Activated naive CD4-positive, alpha-beta T cell treated with anti-CD3 and anti-CD28 coated beads, Interleukin-2, amount 50 U/mL, for 16 hours (primary cell): ENCODE measurements at regions not wholly inside any gene's neighbourhood (a gene's known extent, or its start where the extent isn't known, plus 50 kb on each side); places are given as distances from the start of the nearest gene placed in this dataset.

Experiments
- DNase-seq: peaks from one replicate; pipeline ENCODE4 v3.0.0-alpha.2; 2020

DNA sequence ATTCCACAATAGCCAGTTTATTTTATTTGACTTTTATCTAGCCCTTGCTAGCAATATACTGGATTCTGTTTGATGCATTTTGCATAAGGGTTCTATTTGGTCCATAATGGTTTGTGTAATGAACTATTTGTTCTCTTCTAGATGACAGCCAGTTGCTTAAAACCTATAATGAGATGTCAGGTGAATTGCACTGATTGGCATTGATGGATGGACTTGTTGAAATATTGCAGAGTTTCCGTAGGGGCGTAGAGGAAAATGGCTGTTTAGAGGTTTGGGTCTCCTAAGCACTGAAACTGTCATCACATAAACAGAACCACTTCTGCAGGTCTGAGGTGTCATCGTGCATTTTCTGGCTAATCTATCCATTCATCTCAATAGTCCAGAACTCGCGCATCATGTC lies 124.9 kb upstream of the HDAC9 start:
- no peak for DNase-seq

DNA sequence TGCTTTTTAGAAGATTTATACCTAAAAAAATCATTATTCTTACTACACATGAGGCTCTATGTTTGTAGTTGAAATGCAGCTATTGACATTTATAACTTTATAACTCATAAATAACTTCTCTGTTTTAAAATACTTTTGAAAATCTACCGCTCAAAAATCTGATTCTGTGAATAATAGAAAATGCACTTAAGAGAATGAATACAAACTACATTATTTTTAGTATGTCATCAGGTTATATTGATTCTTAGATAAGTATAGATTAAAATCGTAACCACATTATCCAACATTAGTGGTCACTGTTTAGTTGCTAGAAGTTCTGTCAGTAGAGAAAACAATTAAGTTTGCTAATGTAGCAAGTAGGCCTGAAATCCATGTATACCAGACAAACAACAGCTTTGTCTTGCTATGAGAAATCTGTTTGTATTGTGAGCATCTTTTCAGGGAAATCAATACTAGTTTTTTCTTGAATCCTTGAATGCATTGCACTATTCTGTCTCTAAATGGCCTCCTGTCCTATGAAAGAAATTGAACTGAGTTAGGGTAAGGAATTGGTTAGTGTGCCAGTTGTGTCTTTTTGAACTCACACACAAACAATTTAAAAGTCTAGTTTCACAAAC lies 116.5 kb upstream of the HDAC9 start:
- no peak for DNase-seq

GRCh38 chr7:18384491-18385143 lies 110.9 kb upstream of the HDAC9 start:
- DNase-seq = no peak

DNA sequence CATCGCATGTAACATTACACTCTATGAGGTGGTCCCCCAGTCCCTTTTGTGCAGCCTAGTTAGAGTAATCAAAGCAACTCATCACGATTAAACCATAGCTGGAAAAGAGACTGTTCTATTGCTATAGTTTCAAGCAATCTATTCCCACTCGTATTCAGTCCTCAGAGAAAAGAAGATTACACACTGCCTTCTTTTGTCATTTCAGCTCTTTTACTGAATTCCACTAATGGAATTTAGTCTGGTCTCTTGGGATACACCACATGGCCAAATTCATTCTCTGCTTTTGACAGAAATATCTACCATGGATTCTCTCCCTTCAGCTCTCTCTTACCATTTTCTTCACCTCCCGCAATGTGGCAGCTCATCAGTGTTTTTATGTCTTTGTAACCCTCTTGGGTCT lies 108.9 kb upstream of the HDAC9 start:
- DNase-seq = no peak

- no peak for DNase-seq
Measured at GRCh38 chr7:18387191-18387735, 108.3 kb upstream of the HDAC9 start.

GRCh38 chr7:18390535-18390907 lies 105.0 kb upstream of the HDAC9 start:
- DNase-seq = no peak

GRCh38 chr7:18393465-18394118 lies 102.0 kb upstream of the HDAC9 start:
- DNase-seq = no peak

DNA sequence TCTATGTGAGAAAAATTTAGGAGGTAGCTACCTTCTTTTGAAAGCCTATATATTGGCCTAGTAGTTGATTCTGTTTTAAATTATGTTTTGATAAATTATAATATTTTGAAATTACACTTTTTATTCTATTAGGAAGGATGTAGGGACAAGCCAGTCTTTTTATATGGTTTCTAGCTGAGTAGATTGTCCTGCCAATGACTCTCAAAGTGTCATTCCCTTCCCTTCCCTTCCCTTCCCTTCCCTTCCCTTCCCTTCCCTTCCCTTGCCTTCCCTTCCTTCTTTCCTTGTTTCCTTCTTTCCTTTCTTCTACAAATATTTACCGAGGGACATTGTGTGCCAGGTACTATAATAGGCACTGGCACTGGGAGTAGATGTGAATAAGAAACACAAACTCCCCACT lies 99.7 kb upstream of the HDAC9 start:
- no peak for DNase-seq

- no peak for DNase-seq
Measured at GRCh38 chr7:18396953-18397352, 98.6 kb upstream of the HDAC9 start.

- DNase-seq = no peak
Measured at GRCh38 chr7:18399436-18400235, 95.9 kb upstream of the HDAC9 start.

- DNase-seq = no peak
Measured at GRCh38 chr7:18400275-18400674, 95.3 kb upstream of the HDAC9 start.

- DNase-seq = no peak
Measured at GRCh38 chr7:18400726-18401125, 94.8 kb upstream of the HDAC9 start.

DNA sequence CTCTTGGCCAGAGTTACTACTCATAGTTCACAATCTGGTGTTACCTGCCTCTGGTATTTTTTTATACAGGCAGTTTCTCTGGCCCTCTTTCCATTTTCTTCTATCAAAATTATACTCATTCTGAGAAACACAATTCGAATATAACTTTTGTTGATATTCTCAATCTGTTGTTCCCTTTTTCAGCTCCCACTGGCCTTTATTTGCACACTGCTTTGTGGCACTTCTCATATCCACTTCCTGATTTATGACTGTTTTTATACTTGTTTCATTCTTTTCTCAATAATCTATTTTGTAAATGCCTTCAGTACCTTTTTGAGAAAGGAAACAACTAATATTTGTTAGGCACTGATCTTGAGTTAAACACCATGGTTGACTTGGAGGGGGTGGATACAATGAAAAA lies 93.8 kb upstream of the HDAC9 start:
- no peak for DNase-seq

DNA sequence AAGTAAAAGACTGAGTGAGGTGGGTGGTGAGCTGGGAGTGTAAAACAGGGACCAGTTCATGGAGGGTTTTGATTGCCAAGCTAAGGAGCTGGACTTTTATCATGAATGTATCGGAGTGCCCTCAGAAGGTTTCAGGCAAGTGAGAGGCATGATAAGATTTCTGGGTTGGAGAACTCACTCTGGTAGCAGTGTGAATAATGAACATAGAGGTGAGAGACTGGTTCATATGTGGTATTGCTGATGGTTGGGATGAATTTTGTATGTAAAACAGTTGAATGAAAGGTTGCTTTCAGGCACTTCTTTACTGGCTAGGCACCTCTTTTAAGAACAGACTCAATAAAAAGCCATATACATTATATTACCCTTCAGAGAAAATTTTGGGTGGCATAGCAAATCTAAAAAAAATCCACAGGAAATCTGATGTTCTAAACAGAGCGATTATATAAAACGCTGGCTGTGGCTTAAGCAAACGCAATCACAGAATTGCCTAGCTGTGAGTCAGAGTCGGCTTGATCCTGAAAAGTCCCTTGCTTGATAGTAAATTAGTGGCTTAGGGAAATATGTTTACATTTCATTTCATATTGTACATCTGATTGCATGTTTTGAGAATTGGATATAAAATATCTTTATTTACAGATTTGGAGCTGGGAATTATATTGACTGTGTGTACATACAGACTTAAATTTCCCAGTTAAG lies 92.9 kb upstream of the HDAC9 start:
- no peak for DNase-seq

DNA sequence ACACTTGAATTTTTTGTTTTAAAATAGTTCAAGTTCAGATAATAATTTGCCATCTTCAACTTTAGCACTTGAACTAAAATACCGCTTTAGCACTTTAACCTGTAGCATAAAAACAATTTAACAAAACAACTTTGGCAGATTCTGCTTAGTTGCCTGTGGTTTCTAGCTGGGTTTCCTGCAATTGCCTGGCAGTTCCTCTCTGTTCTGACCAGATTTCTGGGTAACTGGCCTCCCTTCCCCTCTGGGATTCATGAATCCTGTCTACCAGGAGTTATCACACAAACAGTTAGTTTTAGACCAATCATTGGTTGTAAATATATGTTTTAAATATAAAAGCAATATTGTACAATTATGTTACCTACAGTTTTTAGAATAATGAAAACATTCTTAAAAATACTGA lies 89.8 kb upstream of the HDAC9 start:
- DNase-seq = no peak

DNA sequence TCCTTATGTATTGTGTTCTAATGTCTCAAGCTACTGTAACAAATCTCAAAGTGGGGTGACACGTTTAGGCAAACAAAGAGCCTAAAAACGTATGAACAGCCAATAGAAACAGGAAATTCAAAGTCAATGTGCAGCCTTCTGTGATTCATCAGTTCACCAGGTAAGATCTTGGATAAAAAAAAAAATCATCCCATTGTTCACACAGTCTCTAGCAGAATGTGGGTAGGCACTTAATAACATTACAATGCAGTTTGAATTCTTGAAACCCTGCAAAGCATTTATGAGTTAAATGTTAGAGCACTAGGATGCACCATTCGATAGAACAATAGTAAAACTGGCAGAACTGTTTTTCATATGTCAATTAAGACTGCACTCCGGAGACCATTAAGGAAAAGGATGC lies 88.2 kb upstream of the HDAC9 start:
- no peak for DNase-seq

GRCh38 chr7:18408461-18408860 lies 87.1 kb upstream of the HDAC9 start:
- DNase-seq = no peak

GRCh38 chr7:18408868-18409267 lies 86.7 kb upstream of the HDAC9 start:
- no peak for DNase-seq

DNA sequence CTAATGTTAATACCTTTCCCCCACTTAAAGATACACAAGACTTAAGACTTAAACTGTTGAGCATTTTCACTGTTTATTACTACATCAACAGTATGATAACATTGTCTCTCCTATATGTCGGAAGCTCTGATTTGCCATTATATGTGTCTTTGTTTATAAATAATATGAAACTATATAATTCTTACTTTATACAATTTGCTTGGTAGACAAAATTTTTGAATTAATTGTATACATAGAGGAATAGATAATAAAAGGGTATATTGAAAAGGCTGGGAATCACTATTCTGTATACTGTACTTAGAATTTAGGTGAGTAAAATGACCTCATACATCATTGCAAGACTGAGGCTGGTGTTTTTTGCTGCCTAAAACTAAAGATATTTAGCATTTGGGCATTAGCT lies 82.1 kb upstream of the HDAC9 start:
- no peak for DNase-seq

DNA sequence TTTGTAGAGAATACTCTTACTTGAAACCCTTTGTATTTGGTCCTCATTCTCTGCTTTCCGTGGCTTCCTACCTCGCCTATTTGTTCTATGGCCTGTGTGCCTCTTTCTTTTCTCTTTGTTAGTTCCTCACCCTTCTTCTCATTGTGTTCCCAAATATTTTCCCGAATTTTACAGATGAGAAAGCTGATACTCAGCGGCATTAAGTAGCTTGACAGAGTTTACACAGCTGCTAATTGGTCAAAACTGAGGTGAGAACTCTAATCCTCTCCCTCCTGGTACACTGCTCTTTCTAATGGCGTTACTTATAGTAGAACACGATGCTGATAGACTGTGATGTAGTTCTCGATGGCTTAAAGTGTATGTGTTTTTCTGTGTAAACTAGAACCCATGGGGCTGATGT lies 80.7 kb upstream of the HDAC9 start:
- DNase-seq = no peak

DNA sequence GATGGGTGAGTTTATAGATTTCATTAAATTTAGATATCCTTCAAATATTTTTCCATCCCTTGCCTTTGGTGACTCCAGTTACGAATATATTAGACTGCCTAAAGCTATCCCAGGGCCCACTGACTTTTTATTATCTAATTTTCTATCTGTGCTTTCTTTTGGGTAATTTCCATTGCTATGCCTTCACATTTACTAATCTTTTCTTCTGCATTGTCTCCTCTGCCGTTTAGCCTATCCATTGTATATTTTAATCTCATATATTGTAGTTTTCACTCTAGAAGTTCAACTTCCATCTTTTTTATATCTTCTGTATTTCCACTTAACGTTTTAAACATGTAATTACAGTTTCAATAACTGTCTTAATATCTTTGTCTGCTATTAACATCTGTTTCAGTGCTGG lies 78.6 kb upstream of the HDAC9 start:
- no peak for DNase-seq

DNA sequence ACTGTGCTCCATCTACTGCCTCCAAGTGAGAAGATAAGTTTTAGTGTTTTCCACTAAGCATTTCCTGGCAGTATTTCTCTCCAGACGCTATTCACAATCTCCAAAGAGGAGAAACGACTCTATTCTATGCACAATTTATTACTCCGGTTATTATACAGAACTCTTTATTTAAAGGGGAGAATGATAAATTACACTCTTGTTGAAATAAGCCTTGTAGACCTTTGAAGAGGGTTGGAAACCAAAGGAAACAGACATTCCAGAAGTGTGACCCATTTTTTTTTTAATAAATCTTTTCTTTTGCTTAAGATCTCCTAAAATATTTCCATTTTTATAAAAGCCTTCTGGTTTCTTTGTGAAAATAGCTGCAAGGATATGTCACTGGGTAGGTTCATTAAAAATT lies 76.1 kb upstream of the HDAC9 start:
- DNase-seq = no peak

DNA sequence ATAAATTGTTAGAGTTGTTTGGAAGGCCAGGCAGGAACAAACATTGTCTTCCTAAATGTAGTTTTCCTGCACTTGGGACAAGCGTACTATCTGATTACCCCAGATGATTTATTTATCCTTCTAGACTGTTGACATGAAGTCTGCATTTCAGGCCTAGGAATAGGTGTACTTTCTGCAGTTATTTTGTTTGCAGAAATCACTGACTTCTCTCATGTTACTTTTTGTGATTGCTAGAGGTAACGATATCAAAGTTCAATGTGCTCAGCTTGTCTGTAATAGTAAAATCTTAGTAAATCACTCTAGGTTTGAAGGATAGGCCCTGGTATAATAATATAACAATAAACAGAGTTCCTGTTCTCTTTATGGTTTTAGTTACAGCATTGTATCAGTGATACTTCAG lies 75.4 kb upstream of the HDAC9 start:
- DNase-seq = no peak
